Ishikawa (cell line): ENCODE measurements at regions not wholly inside any gene's neighbourhood (a gene's known extent, or its start where the extent isn't known, plus 50 kb on each side); places are given as distances from the start of the nearest gene placed in this dataset.

Source experiments
- CEBPB ChIP-seq: IDR thresholded peaks from 2 replicates; pipeline ENCODE4 v1.6.1; 2012
- CREB1 ChIP-seq: IDR thresholded peaks from 2 replicates; pipeline ENCODE4 v1.6.1; 2012; ENCODE audit warnings: low read depth
- EP300 ChIP-seq: IDR thresholded peaks from 2 replicates; pipeline ENCODE4 v1.6.1; 2012; ENCODE audit warnings: borderline replicate concordance
- MAX ChIP-seq: IDR thresholded peaks from 2 replicates; pipeline ENCODE4 v1.6.1; 2012
- REST ChIP-seq: IDR thresholded peaks from 2 replicates; pipeline ENCODE4 v1.6.1; 2012; ENCODE audit warnings: low read depth, mild to moderate bottlenecking
- TAF1 ChIP-seq: IDR thresholded peaks from 2 replicates; pipeline ENCODE4 v1.6.1; 2012; ENCODE audit warnings: low read depth, mild to moderate bottlenecking
- TCF12 ChIP-seq: IDR thresholded peaks from 2 replicates; pipeline ENCODE4 v1.6.1; 2012; ENCODE audit warnings: low read depth
- ZBTB7A ChIP-seq: IDR thresholded peaks from 2 replicates; pipeline ENCODE4 v1.6.1; 2012; ENCODE audit warnings: low read depth

GRCh38 chr18:60189856-60190255, 182.7 kb downstream of the MC4R start:
- TF ChIP-seq CEBPB: no peak
- TF ChIP-seq ZBTB7A: no peak
- TF ChIP-seq TAF1: no peak
- TF ChIP-seq REST: no peak
- no peak for TF ChIP-seq MAX
- TF ChIP-seq TCF12: no peak
- no peak for TF ChIP-seq EP300
- no peak for TF ChIP-seq CREB1
